ENCODE measurements at regions not wholly inside any gene's neighbourhood (a gene's known extent, or its start where the extent isn't known, plus 50 kb on each side); places are given as distances from the start of the nearest gene placed in this dataset.
"Not testable (repeated sequence)": the region's sequence is repeated elsewhere in the genome, so short reads cannot be mapped to it uniquely, and the experiment has no call there.

GRCh38 chr2:236776695-236777251, 207.1 kb downstream of the ACKR3 start:
- no peak for DNase-seq

- DNase-seq = no peak
Measured at GRCh38 chr2:236777408-236777807, 207.8 kb downstream of the ACKR3 start.

- no peak for DNase-seq
Measured at GRCh38 chr2:236781933-236782816, 212.6 kb downstream of the ACKR3 start.

GRCh38 chr2:236782938-236783337, 213.3 kb downstream of the ACKR3 start:
- DNase-seq = no peak

- DNase-seq = no peak
Measured at GRCh38 chr2:236783417-236784020, 213.9 kb downstream of the ACKR3 start.

GRCh38 chr2:236785611-236786057, 216.0 kb downstream of the ACKR3 start:
- DNase-seq = no peak

GRCh38 chr2:236786751-236787150, 217.1 kb downstream of the ACKR3 start:
- no peak for DNase-seq

- DNase-seq = not testable (repeated sequence)
Measured at GRCh38 chr2:236787376-236787775, 217.8 kb downstream of the ACKR3 start.

- no peak for DNase-seq
Measured at GRCh38 chr2:236787885-236788284, 218.3 kb downstream of the ACKR3 start.

- no peak for DNase-seq
Measured at GRCh38 chr2:236790963-236791362, 221.3 kb downstream of the ACKR3 start.

GRCh38 chr2:236793023-236794011, 223.7 kb downstream of the ACKR3 start:
- DNase-seq = no peak

GRCh38 chr2:236794176-236794957, 224.7 kb downstream of the ACKR3 start:
- no peak for DNase-seq

GRCh38 chr2:236795169-236795860, 225.7 kb downstream of the ACKR3 start:
- no peak for DNase-seq

- DNase-seq = no peak
Measured at GRCh38 chr2:236795861-236796219, 226.2 kb downstream of the ACKR3 start.

GRCh38 chr2:236796236-236796635, 226.6 kb downstream of the ACKR3 start:
- no peak for DNase-seq

GRCh38 chr2:236797411-236797810, 227.8 kb downstream of the ACKR3 start:
- no peak for DNase-seq

- DNase-seq = no peak
Measured at GRCh38 chr2:236798491-236798890, 228.9 kb downstream of the ACKR3 start.

- DNase-seq = no peak
Measured at GRCh38 chr2:236799391-236800026, 229.9 kb downstream of the ACKR3 start.

- no peak for DNase-seq
Measured at GRCh38 chr2:236802862-236803261, 233.2 kb downstream of the ACKR3 start.

GRCh38 chr2:236803621-236804020, 234.0 kb downstream of the ACKR3 start:
- DNase-seq = no peak

All from NCI-H345 (cell line).